CD4-positive, alpha-beta T cell (primary cell): ENCODE measurements at regions not wholly inside any gene's neighbourhood (a gene's known extent, or its start where the extent isn't known, plus 50 kb on each side); places are given as distances from the start of the nearest gene placed in this dataset.

Experiments
- ATAC-seq: fragments of 200-7000 bp; cut with Tn5 transposase; one replicate; pipeline ENCODE4 v1.10.0; 2022; ENCODE audit warnings: mild to moderate bottlenecking; ENCODE audit not compliant: poor library complexity
- CTCF ChIA-PET: fragments of 350-600 bp; sonication (Branson Sonifier 250); formaldehyde crosslinking; loops from one replicate; lab custom pipeline; 2021; ENCODE audit warnings: antibody characterized with exemption, inconsistent platforms; lab: Charles Lee
- POLR2A ChIA-PET: fragments of 350-600 bp; sonication (Branson Sonifier 250); formaldehyde crosslinking; loops from one replicate; lab custom pipeline; 2021; ENCODE audit warnings: antibody characterized with exemption, inconsistent platforms; lab: Charles Lee
- DNase-seq, 14 experiments: peaks; one replicate each; pipeline ENCODE4 v3.0.0-alpha.2; 2013 to 2020; ENCODE audit warnings: mixed read lengths in 2 of 14
- H3K27ac ChIP-seq, 2 donors: one replicate each; pipeline versions ENCODE4 v1.5.1 to v1.7.0; 2013; ENCODE audit warnings: low read length in 2 of 2, low read depth in 1 of 2, mild to moderate bottlenecking in 1 of 2
- H3K27me3 ChIP-seq, 2 experiments: 1 replicate in 1 of 2; 2 replicates in 1 of 2; pipeline versions ENCODE4 v1.6.1 to v1.7.0; 2013; ENCODE audit warnings: low read length in 2 of 2, control low read depth in 1 of 2, mild to moderate bottlenecking in 1 of 2, moderate library complexity in 1 of 2; ENCODE audit not compliant: insufficient read depth in 2 of 2, control insufficient read depth in 1 of 2
- H3K36me3 ChIP-seq: one replicate; pipeline ENCODE4 v1.6.1; 2013; ENCODE audit warnings: low read length, control low read depth; ENCODE audit not compliant: insufficient read depth
- H3K4me1 ChIP-seq: one replicate; pipeline ENCODE4 v1.6.1; 2013; ENCODE audit warnings: low read length, control low read depth; ENCODE audit not compliant: insufficient read depth
- H3K4me3 ChIP-seq: one replicate; pipeline ENCODE4 v1.5.1; 2013; ENCODE audit warnings: mild to moderate bottlenecking, low read length, moderate library complexity
- H3K9me3 ChIP-seq, 2 experiments: 1 replicate in 1 of 2; 2 replicates in 1 of 2; pipeline versions ENCODE4 v1.6.1 to v1.7.0; 2013; ENCODE audit warnings: low read length in 2 of 2, mild to moderate bottlenecking in 2 of 2, control low read depth in 1 of 2, moderate library complexity in 1 of 2; ENCODE audit not compliant: control insufficient read depth in 1 of 2, insufficient read depth in 1 of 2
- H3K27ac Mint-ChIP-seq: one replicate; pipeline ENCODE4 v1.8.0; 2020; ENCODE audit warnings: mixed read lengths
- H3K27me3 Mint-ChIP-seq: one replicate; pipeline ENCODE4 v1.8.0; 2021; ENCODE audit warnings: mixed read lengths
- H3K36me3 Mint-ChIP-seq: one replicate; pipeline ENCODE4 v1.8.0; 2021; ENCODE audit warnings: low read depth, mixed read lengths
- H3K4me1 Mint-ChIP-seq: one replicate; pipeline ENCODE4 v1.8.0; 2021; ENCODE audit warnings: low read depth, mixed read lengths
- H3K4me3 Mint-ChIP-seq: one replicate; pipeline ENCODE4 v1.8.0; 2020; ENCODE audit warnings: mild to moderate bottlenecking, mixed read lengths
- H3K9me3 Mint-ChIP-seq: one replicate; pipeline ENCODE4 v1.8.0; 2020; ENCODE audit warnings: mixed read lengths
- CTCF ChIP-seq: fragments of 200-600 bp; IDR thresholded peaks from one replicate; pipeline ENCODE4 v1.8.0; 2022; ENCODE audit warnings: antibody characterized with exemption, mild to moderate bottlenecking
- intact Hi-C, 2 experiments: fragments of 100-400 bp; cut with DNase I in 1 of 2; cut with micrococcal nuclease in 1 of 2; formaldehyde crosslinking; loops; one replicate each; pipeline versions ENCODE4 v1.15.1 to v1.9.0; 2023 to 2025; cut with DNase I, micrococcal nuclease

GRCh38 chr4:102153391-102153790 lies 191.9 kb downstream of the SLC39A8 start:
- TF ChIP-seq CTCF: no peak
- Histone ChIP-seq H3K27me3 (no peaks in the 10 kb centered on the region), H3K27ac (no peak overlapping the region), H3K4me1 (no peaks in the 10 kb centered on the region), H3K36me3 (no peaks in the 10 kb centered on the region), H3K9me3 (no peaks in the 10 kb centered on the region), H3K4me3 (no peak overlapping the region)
- no peaks in the 10 kb centered on the region for H3K4me1 Mint-ChIP-seq
- no peak overlapping the region for H3K4me3 Mint-ChIP-seq
- DNase-seq (no peak), ATAC-seq (no peak)
- intact Hi-C loops: no loop called here
- peaks cover 5% of the 10 kb centered on the region for H3K27me3 Mint-ChIP-seq
- ChIA-PET POLR2A (no interaction called here), CTCF (no interaction called here)
- no peaks in the 10 kb centered on the region for H3K36me3 Mint-ChIP-seq
- H3K9me3 Mint-ChIP-seq: no peaks in the 10 kb centered on the region
- H3K27ac Mint-ChIP-seq: no peak overlapping the region

GRCh38 chr4:102151696-102152095 lies 193.6 kb downstream of the SLC39A8 start:
- CTCF ChIA-PET: interaction anchor here (1.2 kb wide), 1 partner anchor 9 kb away, joined by 4 read pairs; no protein-coding TSS in a partner anchor
- POLR2A ChIA-PET: no interaction called here
- H3K9me3 Mint-ChIP-seq: no peaks in the 10 kb centered on the region
- H3K9me3 ChIP-seq: no peaks in the 10 kb centered on the region
- no peak for ATAC-seq
- H3K4me1 Mint-ChIP-seq: no peaks in the 10 kb centered on the region
- H3K36me3 Mint-ChIP-seq: no peaks in the 10 kb centered on the region
- no peak overlapping the region for H3K27ac Mint-ChIP-seq
- intact Hi-C loops: no loop called here
- no peak for TF ChIP-seq CTCF
- no peak for DNase-seq
- no peak overlapping the region for H3K4me3 Mint-ChIP-seq
- no peaks in the 10 kb centered on the region for H3K4me1 ChIP-seq
- H3K27ac ChIP-seq: no peak overlapping the region
- H3K36me3 ChIP-seq: no peaks in the 10 kb centered on the region
- H3K4me3 ChIP-seq: no peak overlapping the region
- no peaks in the 10 kb centered on the region for H3K27me3 ChIP-seq
- peaks cover 5% of the 10 kb centered on the region for H3K27me3 Mint-ChIP-seq

GRCh38 chr4:102143433-102143832 lies 201.8 kb downstream of the SLC39A8 start:
- no peaks in the 10 kb centered on the region for H3K4me1 Mint-ChIP-seq
- no peaks in the 10 kb centered on the region for H3K9me3 Mint-ChIP-seq
- Histone ChIP-seq H3K27me3 (no peaks in the 10 kb centered on the region), H3K36me3 (no peaks in the 10 kb centered on the region), H3K4me3 (no peak overlapping the region), H3K4me1 (no peaks in the 10 kb centered on the region), H3K9me3 (no peaks in the 10 kb centered on the region), H3K27ac (no peak overlapping the region)
- H3K36me3 Mint-ChIP-seq: no peaks in the 10 kb centered on the region
- intact Hi-C loops: no loop called here
- ATAC-seq: no peak
- POLR2A ChIA-PET: no interaction called here
- H3K27ac Mint-ChIP-seq: no peak overlapping the region
- CTCF ChIA-PET: no interaction called here
- no peak for TF ChIP-seq CTCF
- no peak for DNase-seq
- H3K27me3 Mint-ChIP-seq: no peaks in the 10 kb centered on the region
- no peak overlapping the region for H3K4me3 Mint-ChIP-seq
